ENCODE measurements at regions not wholly inside any gene's neighbourhood (a gene's known extent, or its start where the extent isn't known, plus 50 kb on each side); places are given as distances from the start of the nearest gene placed in this dataset.

DNA sequence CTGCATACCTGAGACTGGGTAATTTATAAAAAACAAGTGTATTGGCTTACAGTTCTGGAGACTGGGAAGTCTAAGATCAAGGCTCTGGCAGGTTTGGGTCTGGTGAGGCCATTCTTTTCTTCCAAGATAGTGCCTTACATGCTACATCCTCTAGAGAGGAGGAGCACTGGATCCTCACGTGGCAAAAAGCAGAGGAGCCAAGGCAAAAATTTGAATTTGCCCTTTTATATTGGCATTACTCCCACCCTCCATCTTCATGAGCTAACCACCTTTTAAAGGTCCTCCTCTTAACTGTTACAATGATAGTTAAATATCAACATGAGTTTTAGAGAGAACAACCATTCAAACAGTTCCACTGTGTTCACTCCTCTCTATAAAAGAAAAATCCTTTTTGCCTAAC, 286.3 kb upstream of the SEL1L start:
- DNase-seq (ENCODE audit: low read depth), result no peak
- no peak overlapping the region for H3K4me3 ChIP-seq (replicated peaks; ENCODE audit: low read depth, low read length)
- TF ChIP-seq, protein P1, sequence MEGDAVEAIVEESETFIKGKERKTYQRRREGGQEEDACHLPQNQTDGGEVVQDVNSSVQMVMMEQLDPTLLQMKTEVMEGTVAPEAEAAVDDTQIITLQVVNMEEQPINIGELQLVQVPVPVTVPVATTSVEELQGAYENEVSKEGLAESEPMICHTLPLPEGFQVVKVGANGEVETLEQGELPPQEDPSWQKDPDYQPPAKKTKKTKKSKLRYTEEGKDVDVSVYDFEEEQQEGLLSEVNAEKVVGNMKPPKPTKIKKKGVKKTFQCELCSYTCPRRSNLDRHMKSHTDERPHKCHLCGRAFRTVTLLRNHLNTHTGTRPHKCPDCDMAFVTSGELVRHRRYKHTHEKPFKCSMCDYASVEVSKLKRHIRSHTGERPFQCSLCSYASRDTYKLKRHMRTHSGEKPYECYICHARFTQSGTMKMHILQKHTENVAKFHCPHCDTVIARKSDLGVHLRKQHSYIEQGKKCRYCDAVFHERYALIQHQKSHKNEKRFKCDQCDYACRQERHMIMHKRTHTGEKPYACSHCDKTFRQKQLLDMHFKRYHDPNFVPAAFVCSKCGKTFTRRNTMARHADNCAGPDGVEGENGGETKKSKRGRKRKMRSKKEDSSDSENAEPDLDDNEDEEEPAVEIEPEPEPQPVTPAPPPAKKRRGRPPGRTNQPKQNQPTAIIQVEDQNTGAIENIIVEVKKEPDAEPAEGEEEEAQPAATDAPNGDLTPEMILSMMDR (IDR thresholded peaks at IDR 0.05; ENCODE audit: low read length, missing control alignments), result no peak

DNA sequence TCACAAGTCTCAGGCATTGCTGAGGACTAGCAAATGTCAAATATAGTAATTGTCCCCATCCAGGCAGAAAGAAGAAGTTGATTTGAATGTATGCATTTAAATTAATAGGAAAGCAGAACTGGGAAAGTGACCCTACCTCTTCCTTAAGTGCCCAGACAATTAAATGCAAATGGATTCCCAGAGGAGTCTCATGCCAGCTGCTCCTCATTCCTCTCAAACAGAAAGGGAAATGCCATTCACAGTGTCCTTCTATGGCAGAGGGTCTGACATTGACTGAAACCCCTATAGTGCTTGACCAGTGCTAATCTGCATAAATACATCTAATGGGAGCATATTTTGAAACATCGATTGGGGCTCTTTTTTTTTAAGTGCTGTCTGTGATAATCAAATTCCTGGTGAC, 292.4 kb upstream of the SEL1L start:
- no peak overlapping the region for H3K4me3 ChIP-seq (replicated peaks; ENCODE audit: low read depth, low read length)
- no peak for DNase-seq (ENCODE audit: low read depth)
- TF ChIP-seq, protein P1 (IDR thresholded peaks at IDR 0.05; ENCODE audit: low read length, missing control alignments), result no peak

DNA sequence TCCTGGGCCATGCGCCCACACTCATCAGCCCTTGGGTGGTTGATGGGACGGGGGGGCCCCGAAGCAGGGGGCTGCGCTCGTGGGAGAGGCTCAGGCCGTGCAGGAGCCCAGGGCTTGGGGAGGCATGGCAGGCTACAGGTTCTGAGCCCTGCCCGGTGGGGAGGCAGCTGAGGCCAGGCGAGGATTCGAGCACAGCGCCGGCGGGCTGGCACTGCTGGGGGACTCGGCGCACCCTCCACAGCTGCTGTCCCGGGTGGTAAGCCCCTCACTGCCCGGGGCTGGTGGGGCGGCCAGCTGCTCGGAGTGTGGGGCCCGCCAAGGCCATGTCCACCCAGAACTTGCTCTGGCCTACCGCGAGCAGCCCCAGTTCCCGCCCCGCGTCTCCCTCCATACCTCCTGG, 295.8 kb upstream of the SEL1L start:
- TF ChIP-seq, protein P1 (IDR thresholded peaks at IDR 0.05; ENCODE audit: low read length, missing control alignments), result no peak
- no peak for DNase-seq (ENCODE audit: low read depth)

DNA sequence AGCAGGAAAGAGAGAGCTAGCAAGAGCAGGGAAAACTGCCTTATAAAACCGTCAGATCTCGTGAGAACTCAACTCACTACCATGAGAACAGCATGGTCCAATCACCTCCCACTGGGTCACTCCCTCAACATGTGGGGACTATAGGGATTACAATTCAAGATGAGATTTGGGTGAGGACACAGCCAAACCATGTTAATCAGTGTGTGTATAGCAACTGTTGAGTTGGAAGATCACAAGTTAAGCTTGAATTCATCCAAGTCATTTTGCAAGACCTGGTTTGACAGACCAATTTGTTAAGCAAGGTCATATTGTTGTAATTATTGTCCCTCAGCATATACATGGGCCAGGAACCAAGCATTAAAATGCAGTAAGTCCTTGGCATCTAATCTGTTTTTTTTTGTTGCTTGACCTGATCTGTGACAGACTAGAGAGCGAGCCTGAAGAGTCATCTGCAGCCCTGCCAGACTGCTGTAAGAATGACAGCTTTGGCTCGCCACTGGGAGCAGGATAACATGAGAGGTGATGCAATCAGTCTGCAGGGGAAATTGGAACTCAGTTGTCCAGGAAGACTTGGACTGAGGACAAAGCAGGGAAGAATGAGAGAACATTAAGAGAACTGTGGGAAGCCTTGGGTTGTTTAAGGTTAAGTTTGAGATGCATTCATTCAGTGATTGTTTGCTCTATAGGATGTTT, 297.6 kb upstream of the SEL1L start:
- H3K4me3 ChIP-seq (replicated peaks; ENCODE audit: low read depth, low read length), result no peak overlapping the region
- DNase-seq (ENCODE audit: low read depth), result peak; percentile 25
- TF ChIP-seq, protein P1 (IDR thresholded peaks at IDR 0.05; ENCODE audit: low read length, missing control alignments), result no peak

More for the DNA sequence above, 295.8 kb upstream of the SEL1L start:
- no peak overlapping the region for H3K4me3 ChIP-seq (replicated peaks; ENCODE audit: low read depth, low read length)

DNA sequence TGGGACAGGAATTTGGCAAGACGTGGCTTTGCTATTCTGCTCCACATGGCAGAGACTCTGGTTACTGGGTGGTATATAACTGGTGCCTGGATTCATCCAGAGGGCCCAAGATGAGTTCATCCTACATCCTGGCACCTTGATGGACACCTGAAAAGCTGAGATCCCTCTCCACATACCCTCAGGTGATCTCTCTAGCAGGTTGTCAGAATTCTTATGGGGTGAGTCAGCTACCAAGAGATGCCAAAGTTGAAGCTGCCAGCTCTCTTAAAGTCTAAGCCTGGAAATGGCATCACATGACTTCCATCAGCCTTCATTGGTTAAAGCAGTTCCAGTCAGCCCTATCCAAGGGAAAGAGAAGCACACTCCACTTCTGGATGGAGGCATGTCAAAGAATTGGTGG, 300.7 kb upstream of the SEL1L start:
- DNase-seq (ENCODE audit: low read depth), result no peak
- TF ChIP-seq, protein P1 (IDR thresholded peaks at IDR 0.05; ENCODE audit: low read length, missing control alignments), result no peak
- no peak overlapping the region for H3K4me3 ChIP-seq (replicated peaks; ENCODE audit: low read depth, low read length)

DNA sequence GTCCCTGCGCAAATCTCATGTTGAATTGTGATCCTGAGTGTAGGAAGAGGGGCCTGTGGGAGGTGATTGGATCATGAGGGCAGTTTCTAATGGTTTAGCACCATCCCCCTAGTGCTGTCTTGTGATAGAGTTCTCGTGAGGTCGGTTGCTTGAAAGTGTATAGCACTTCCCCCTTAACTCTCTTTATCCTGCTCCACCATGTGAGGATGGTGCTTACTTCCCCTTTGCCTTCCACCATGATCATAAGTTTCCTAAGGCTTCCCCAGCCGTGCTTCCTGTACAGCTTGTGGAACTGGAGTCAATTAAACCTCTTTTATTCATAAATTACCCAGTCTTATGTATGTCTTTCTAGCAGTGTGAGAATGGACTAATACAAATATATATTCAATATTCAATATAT, 303.7 kb upstream of the SEL1L start:
- H3K4me3 ChIP-seq (replicated peaks; ENCODE audit: low read depth, low read length), result no peak overlapping the region
- no peak for DNase-seq (ENCODE audit: low read depth)
- TF ChIP-seq, protein P1 (IDR thresholded peaks at IDR 0.05; ENCODE audit: low read length, missing control alignments), result no peak

DNA sequence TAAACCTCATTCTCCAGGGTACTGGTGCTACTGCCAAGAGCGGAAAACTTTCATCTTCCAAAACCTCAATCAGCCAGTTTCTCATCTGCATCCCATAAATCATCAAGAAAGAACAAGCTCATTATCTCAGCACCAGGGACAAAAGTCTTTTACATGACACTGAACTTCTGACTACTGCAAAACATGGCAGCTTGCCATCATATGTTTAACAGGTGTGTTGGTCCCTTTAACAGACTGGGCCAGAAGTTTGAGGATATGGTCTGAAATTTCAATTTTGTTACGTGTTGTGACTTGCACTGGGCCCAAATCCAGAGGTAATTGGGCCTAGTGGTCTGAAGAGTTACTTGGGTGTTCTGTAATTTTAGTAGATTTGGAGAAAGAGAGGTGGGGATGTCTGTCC, 305.4 kb upstream of the SEL1L start:
- TF ChIP-seq, protein P1 (IDR thresholded peaks at IDR 0.05; ENCODE audit: low read length, missing control alignments), result no peak
- DNase-seq (ENCODE audit: low read depth), result no peak
- H3K4me3 ChIP-seq (replicated peaks; ENCODE audit: low read depth, low read length), result no peak overlapping the region

All from fibroblast of pulmonary artery (primary cell).